Stimulated activated CD4-positive, alpha-beta T cell treated with anti-CD3 and anti-CD28 coated beads, TNF-alpha, amount 100 ng/mL, for 48 hours (primary cell): ENCODE measurements at regions not wholly inside any gene's neighbourhood (a gene's known extent, or its start where the extent isn't known, plus 50 kb on each side); places are given as distances from the start of the nearest gene placed in this dataset.

Experiments
- DNase-seq, 3 donors: peaks; one replicate each; pipeline ENCODE4 v3.0.0-alpha.2; 2020; ENCODE audit warnings: low read depth in 3 of 3

GRCh38 chr2:237170020-237170419 lies 84.3 kb downstream of the COPS8 start:
- no peak for DNase-seq

GRCh38 chr2:237171396-237171795 lies 85.7 kb downstream of the COPS8 start:
- DNase-seq: no peak

GRCh38 chr2:237171881-237172280 lies 86.2 kb downstream of the COPS8 start:
- no peak for DNase-seq

GRCh38 chr2:237177052-237177451 lies 91.4 kb downstream of the COPS8 start:
- DNase-seq: no peak

- DNase-seq: no peak
These were observed 92.3 kb downstream of the COPS8 start for GRCh38 chr2:237177986-237178385.

GRCh38 chr2:237178396-237178795 lies 92.7 kb downstream of the COPS8 start:
- DNase-seq: no peak

- no peak for DNase-seq
These were observed 93.5 kb downstream of the COPS8 start for GRCh38 chr2:237179161-237179560.

GRCh38 chr2:237180187-237180586 lies 94.5 kb downstream of the COPS8 start:
- no peak for DNase-seq

- no peak for DNase-seq
These were observed 95.3 kb downstream of the COPS8 start for GRCh38 chr2:237180987-237181386.

- no peak for DNase-seq
These were observed 96.2 kb downstream of the COPS8 start for GRCh38 chr2:237181844-237182243.

GRCh38 chr2:237182422-237183123 lies 96.9 kb downstream of the COPS8 start:
- no peak for DNase-seq

GRCh38 chr2:237184192-237184918 lies 98.7 kb downstream of the COPS8 start:
- DNase-seq: no peak

GRCh38 chr2:237184919-237185552 lies 99.3 kb downstream of the COPS8 start:
- DNase-seq: no peak

GRCh38 chr2:237185553-237185925 lies 99.8 kb downstream of the COPS8 start:
- no peak for DNase-seq

- DNase-seq: no peak
These were observed 104.1 kb downstream of the COPS8 start for GRCh38 chr2:237189799-237190198.

GRCh38 chr2:237190966-237191713 lies 105.5 kb downstream of the COPS8 start:
- no peak for DNase-seq

GRCh38 chr2:237191714-237192081 lies 106.0 kb downstream of the COPS8 start:
- no peak for DNase-seq

GRCh38 chr2:237192881-237193280 lies 107.2 kb downstream of the COPS8 start:
- DNase-seq: no peak

GRCh38 chr2:237193436-237193835 lies 107.7 kb downstream of the COPS8 start:
- no peak for DNase-seq

GRCh38 chr2:237194081-237194480 lies 108.4 kb downstream of the COPS8 start:
- no peak for DNase-seq

- DNase-seq: no peak
These were observed 109.2 kb downstream of the COPS8 start for GRCh38 chr2:237194906-237195305.

GRCh38 chr2:237195396-237196120 lies 109.9 kb downstream of the COPS8 start:
- no peak for DNase-seq
